H1 (cell line): ENCODE measurements at regions not wholly inside any gene's neighbourhood (a gene's known extent, or its start where the extent isn't known, plus 50 kb on each side); places are given as distances from the start of the nearest gene placed in this dataset.

Source experiments
- CTCF ChIA-PET: fragments of 300-600 bp; sonication (Branson Sonifier 250); formaldehyde crosslinking; loops from one replicate; lab custom pipeline; 2021; ENCODE audit not compliant: partially characterized antibody; lab: Charles Lee
- POLR2A ChIA-PET: fragments of 300-600 bp; sonication (Branson Sonifier 250); formaldehyde crosslinking; loops from one replicate; lab custom pipeline; 2021; ENCODE audit warnings: inconsistent platforms; ENCODE audit not compliant: partially characterized antibody; lab: Charles Lee
- DNase-seq, 2 experiments: peaks; one replicate each; pipeline versions ENCODE4 v3.0.0 to v3.0.0-alpha.2; 2010 to 2022; ENCODE audit warnings: low spot score in 2 of 2, low read depth in 1 of 2, mixed read lengths in 1 of 2
- FAIRE-seq: peaks from 2 replicates; lab custom pipeline; 2011; peaks lifted over from hg19 to GRCh38; lab: Jason Lieb, UNC
- H2AFZ ChIP-seq: 2 replicates; pipeline ENCODE4 v1.8.1; 2012; ENCODE audit warnings: low read length, inconsistent platforms
- H2AK5ac ChIP-seq: 2 replicates; pipeline ENCODE4 v1.6.1; 2013; ENCODE audit warnings: low read depth, low read length
- H2BK120ac ChIP-seq: replicated peaks from 2 replicates; pipeline ENCODE3; 2013; ENCODE audit warnings: low read depth, low read length, inconsistent platforms
- H2BK12ac ChIP-seq: 2 replicates; pipeline ENCODE4 v1.6.1; 2013; ENCODE audit warnings: low read depth, low read length
- H2BK15ac ChIP-seq: 2 replicates; pipeline ENCODE4 v1.6.1; 2013; ENCODE audit warnings: low read length
- H2BK20ac ChIP-seq: 2 replicates; pipeline ENCODE4 v1.6.1; 2013; ENCODE audit warnings: low read length
- H2BK5ac ChIP-seq: 2 replicates; pipeline ENCODE4 v1.6.1; 2013; ENCODE audit warnings: low read depth, low read length
- H3K14ac ChIP-seq: 2 replicates; pipeline ENCODE4 v1.6.1; 2013; ENCODE audit warnings: inconsistent platforms; ENCODE audit not compliant: insufficient read length
- H3K18ac ChIP-seq: 2 replicates; pipeline ENCODE4 v1.6.1; 2013; ENCODE audit warnings: low read length; ENCODE audit errors: extremely low read depth
- H3K23ac ChIP-seq: 2 replicates; pipeline ENCODE4 v1.6.1; 2013; ENCODE audit warnings: inconsistent platforms; ENCODE audit not compliant: insufficient read length
- H3K23me2 ChIP-seq: 2 replicates; pipeline ENCODE4 v1.6.1; 2013; ENCODE audit warnings: low read depth, low read length
- H3K27ac ChIP-seq: 2 replicates; pipeline ENCODE4 v1.6.1; 2011; ENCODE audit warnings: low read depth, low read length, inconsistent platforms
- H3K27me3 ChIP-seq, 4 experiments: replicated peaks in 1 of 4; 1 replicate in 1 of 4; 2 replicates in 3 of 4; pipeline versions ENCODE4 v1.6.1 to v1.8.1; 2011 to 2013; ENCODE audit warnings: low read length in 3 of 4, mild to moderate bottlenecking in 3 of 4, inconsistent platforms in 2 of 4, mixed read lengths in 2 of 4, moderate library complexity in 1 of 4; ENCODE audit not compliant: control insufficient read depth in 3 of 4, insufficient read depth in 3 of 4; ENCODE audit errors: extremely low read depth in 1 of 4
- H3K36me3 ChIP-seq, 4 experiments: 2 replicates each; pipeline versions ENCODE4 v1.6.1 to v1.8.1; 2011 to 2013; ENCODE audit warnings: mild to moderate bottlenecking in 4 of 4, low read length in 3 of 4, moderate library complexity in 2 of 4, control low read depth in 1 of 4, inconsistent platforms in 1 of 4; ENCODE audit not compliant: insufficient read depth in 4 of 4, control insufficient read depth in 2 of 4
- H3K4ac ChIP-seq: replicated peaks from 2 replicates; pipeline ENCODE3; 2013; ENCODE audit warnings: low read length, low read depth, mixed read lengths, inconsistent platforms; ENCODE audit not compliant: insufficient read length
- H3K4me1 ChIP-seq, 4 experiments: replicated peaks in 1 of 4; 1 replicate in 1 of 4; 2 replicates in 3 of 4; pipeline versions ENCODE4 v1.6.1 to v1.8.1; 2011 to 2013; ENCODE audit warnings: low read length in 3 of 4, inconsistent platforms in 2 of 4, mixed read lengths in 1 of 4; ENCODE audit not compliant: insufficient read depth in 4 of 4, control insufficient read depth in 3 of 4
- H3K4me2 ChIP-seq, 2 experiments: 2 replicates each; pipeline versions ENCODE4 v1.6.1 to v1.8.1; 2011 to 2013; ENCODE audit warnings: low read depth in 2 of 2, low read length in 2 of 2, control low read depth in 1 of 2, inconsistent platforms in 1 of 2, mild to moderate bottlenecking in 1 of 2; ENCODE audit not compliant: insufficient read depth in 1 of 2
- H3K4me3 ChIP-seq, 4 experiments: fragments of 200-600, 300-600 bp in 1 of 4; sonication (generic), shearing (Covaris generic), sonication (Bioruptor Twin) in 1 of 4; 2 replicates each; pipeline versions ENCODE4 v1.5.1 to v1.8.1; 2011 to 2016; ENCODE audit warnings: low read length in 4 of 4, low read depth in 3 of 4, control low read depth in 2 of 4, inconsistent platforms in 2 of 4, mild to moderate bottlenecking in 2 of 4, mixed read lengths in 1 of 4, moderate library complexity in 1 of 4; ENCODE audit not compliant: insufficient read depth in 2 of 4; ENCODE audit errors: extremely low read depth in 1 of 4
- H3K56ac ChIP-seq: replicated peaks from 2 replicates; pipeline ENCODE3; 2013; ENCODE audit warnings: low read depth, mild to moderate bottlenecking, mixed read lengths, low read length, inconsistent platforms; ENCODE audit not compliant: insufficient read length
- H3K79me1 ChIP-seq: 2 replicates; pipeline ENCODE4 v1.6.1; 2013; ENCODE audit warnings: low read depth, low read length, control low read depth
- H3K79me2 ChIP-seq, 2 experiments: 2 replicates each; pipeline versions ENCODE4 v1.6.1 to v1.8.1; 2012 to 2013; ENCODE audit warnings: low read length in 2 of 2, mild to moderate bottlenecking in 2 of 2, inconsistent platforms in 1 of 2; ENCODE audit not compliant: insufficient read depth in 2 of 2, control insufficient read depth in 1 of 2
- H3K9ac ChIP-seq, 4 experiments: replicated peaks in 1 of 4; 1 replicate in 1 of 4; 2 replicates in 3 of 4; pipeline versions ENCODE4 v1.6.1 to v1.8.1; 2011 to 2013; ENCODE audit warnings: low read depth in 3 of 4, low read length in 3 of 4, control low read depth in 2 of 4, mild to moderate bottlenecking in 2 of 4, moderate library complexity in 2 of 4, inconsistent platforms in 1 of 4; ENCODE audit errors: extremely low read depth in 1 of 4
- H3K9me3 ChIP-seq, 2 experiments: 2 replicates each; pipeline versions ENCODE4 v1.6.1 to v1.8.1; 2012 to 2013; ENCODE audit warnings: mild to moderate bottlenecking in 2 of 2, moderate library complexity in 2 of 2, control low read depth in 1 of 2, inconsistent platforms in 1 of 2, low read depth in 1 of 2, low read length in 1 of 2, mixed read lengths in 1 of 2; ENCODE audit not compliant: insufficient read depth in 2 of 2
- H4K20me1 ChIP-seq, 2 experiments: replicated peaks in 1 of 2; 2 replicates each; pipeline versions ENCODE3 to v1.8.1; 2011 to 2013; ENCODE audit warnings: inconsistent platforms in 2 of 2, low read length in 2 of 2, mild to moderate bottlenecking in 1 of 2; ENCODE audit not compliant: insufficient read depth in 2 of 2, control insufficient read depth in 1 of 2
- H4K5ac ChIP-seq: 2 replicates; pipeline ENCODE4 v1.6.1; 2013; ENCODE audit warnings: low read length, low read depth, mixed read lengths, inconsistent platforms; ENCODE audit not compliant: insufficient read length
- H4K8ac ChIP-seq: 2 replicates; pipeline ENCODE4 v1.8.0; 2013; ENCODE audit warnings: mild to moderate bottlenecking, moderate library complexity, low read length, inconsistent platforms; ENCODE audit not compliant: insufficient read depth; ENCODE audit errors: extremely low read depth
- H4K91ac ChIP-seq: replicated peaks from 2 replicates; pipeline ENCODE3; 2013; ENCODE audit warnings: low read length, mixed read lengths, inconsistent platforms; ENCODE audit not compliant: insufficient read length
- EZH2 ChIP-seq: fragments of 200-600 bp; sonication (generic); IDR thresholded peaks from 2 replicates; pipeline ENCODE4 v1.7.1; 2012; ENCODE audit warnings: low read depth, mild to moderate bottlenecking, moderate library complexity, low read length, inconsistent platforms; ENCODE audit not compliant: severe bottlenecking
- JUN ChIP-seq: IDR thresholded peaks from 2 replicates; pipeline ENCODE4 v1.6.1; 2011; ENCODE audit warnings: low read depth, mild to moderate bottlenecking, improper control_type of control experiment, low read length
- JUND ChIP-seq: IDR thresholded peaks from 2 replicates; pipeline ENCODE4 v1.6.1; 2011; ENCODE audit warnings: mild to moderate bottlenecking, improper control_type of control experiment, low read length
- MAFK ChIP-seq: IDR thresholded peaks from 2 replicates; pipeline ENCODE4 v1.6.1; 2012; ENCODE audit warnings: low read depth, mild to moderate bottlenecking, improper control_type of control experiment, low read length
- RNF2 ChIP-seq: fragments of 200-900, 300-1000 bp; sonication (generic); IDR thresholded peaks from 2 replicates; pipeline ENCODE4 v1.7.1; 2016; ENCODE audit warnings: borderline replicate concordance, low read depth, mild to moderate bottlenecking, antibody characterized with exemption, low read length; ENCODE audit not compliant: poor library complexity, severe bottlenecking; ENCODE audit errors: missing control alignments
- RXRA ChIP-seq: IDR thresholded peaks from 2 replicates; pipeline ENCODE4 v1.6.1; 2011; ENCODE audit warnings: low read depth, mild to moderate bottlenecking, low read length, moderate library complexity; ENCODE audit not compliant: insufficient read depth
- SP2 ChIP-seq: IDR thresholded peaks from 2 replicates; pipeline ENCODE4 v1.6.1; 2012; ENCODE audit warnings: mild to moderate bottlenecking, low read length, inconsistent platforms
- SP4 ChIP-seq: IDR thresholded peaks from 2 replicates; pipeline ENCODE4 v1.6.1; 2012; ENCODE audit warnings: low read length, inconsistent platforms
- TBP ChIP-seq: IDR thresholded peaks from 2 replicates; pipeline ENCODE4 v1.6.1; 2011; ENCODE audit warnings: low read depth, low read length, improper control_type of control experiment
- TEAD4 ChIP-seq: IDR thresholded peaks from 2 replicates; pipeline ENCODE4 v1.6.1; 2012; ENCODE audit warnings: low read depth, low read length, inconsistent platforms, mixed read lengths
- WGBS, 2 experiments: shearing (Covaris generic) in 1 of 2; methylation state at CpG; one replicate each; pipeline versions ENCODE4 v1.1.6 to v1.1.7; 2013 to 2015; ENCODE audit warnings: low lambda C conversion rate in 2 of 2, mixed read lengths in 2 of 2, inconsistent platforms in 1 of 2, low coverage in 1 of 2, missing lambda C conversion rate in 1 of 2; ENCODE audit not compliant: insufficient replicate concordance in 2 of 2, insufficient coverage in 1 of 2, insufficient read length in 1 of 2; ENCODE audit errors: extremely low coverage in 1 of 2, missing lambda C conversion rate in 1 of 2; 5-methylcytosine and 5-hydroxymethylcytosine counted together

DNA sequence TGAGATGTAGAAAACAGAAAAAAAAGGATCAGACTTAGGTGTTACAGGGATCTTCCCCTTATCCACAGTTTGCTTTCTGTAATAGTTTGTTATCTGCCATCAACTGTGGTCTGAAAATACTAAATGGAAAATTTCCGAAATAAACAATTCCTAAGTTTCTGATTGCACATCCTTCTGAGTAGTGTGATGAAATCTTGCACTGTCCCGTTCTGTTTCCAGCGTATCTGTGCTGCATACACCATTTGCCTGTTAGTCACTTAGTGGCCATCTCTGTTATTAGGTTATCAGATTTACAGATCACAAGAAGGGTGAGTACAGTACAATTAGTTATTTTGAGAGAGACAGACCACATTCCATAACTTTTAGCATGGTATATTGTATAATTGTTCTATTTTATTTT is 185.6 kb upstream of the CPHXL start:
- Histone ChIP-seq H3K27ac (no peak overlapping the region), H3K9me3 (no peaks in the 10 kb centered on the region), H3K23me2 (no peaks in the 10 kb centered on the region; the same call in 1 of the 2 replicates), H3K4ac (no peak overlapping the region), H4K20me1 (no peaks in the 10 kb centered on the region), H2BK20ac (no peak overlapping the region), H2BK120ac (no peak overlapping the region), H3K79me1 (no peaks in the 10 kb centered on the region), H2BK5ac (no peak overlapping the region), H3K9ac (no peak overlapping the region), H2AK5ac (no peak overlapping the region), H3K4me1 (no peaks in the 10 kb centered on the region), H4K91ac (no peak overlapping the region), H2BK12ac (no peak overlapping the region), H4K8ac (no peak overlapping the region), H2AFZ (no peak overlapping the region), H3K4me2 (no peak overlapping the region), H3K27me3 (peaks cover 0 to 4% (median 0%) of the 10 kb centered on the region in 4 experiments; a peak in 1 of 7 replicates), H3K14ac (no peak overlapping the region), H3K4me3 (no peak overlapping the region), H3K18ac (no peak overlapping the region), H3K36me3 (no peaks in the 10 kb centered on the region), H3K79me2 (no peaks in the 10 kb centered on the region), H3K23ac (no peak overlapping the region), H4K5ac (no peak overlapping the region), H3K56ac (no peak overlapping the region), H2BK15ac (no peak overlapping the region)
- CTCF ChIA-PET = no interaction called here
- TF ChIP-seq SP4 (no peak), RXRA (no peak), TBP (no peak), RNF2 (no peak), SP2 (no peak), EZH2 (no peak), JUND (no peak), MAFK (no peak), JUN (no peak), TEAD4 (no peak)
- DNase-seq = no peak
- no peak for FAIRE-seq
- 93% methylated on average over 3 of the region's 3 CpGs; no CpG with 5 or more reads in 1 of the 2 experiments for WGBS, 2 experiments
- POLR2A ChIA-PET = no interaction called here
